ENCODE measurements at regions not wholly inside any gene's neighbourhood (a gene's known extent, or its start where the extent isn't known, plus 50 kb on each side); places are given as distances from the start of the nearest gene placed in this dataset.

GRCh38 chr1:239682046-239682445 is 295.7 kb downstream of the CHRM3 start:
- TF ChIP-seq EZH2phosphoT487 (conservative IDR thresholded peaks at IDR 0.05; ENCODE audit: low read length) (no peak), CTCF (IDR thresholded peaks at IDR 0.05; ENCODE audit: insufficient read depth, low read length, poor library complexity, severe bottlenecking) (no peak)
